ENCODE measurements at regions not wholly inside any gene's neighbourhood (a gene's known extent, or its start where the extent isn't known, plus 50 kb on each side); places are given as distances from the start of the nearest gene placed in this dataset.
"Not testable (repeated sequence)": the region's sequence is repeated elsewhere in the genome, so short reads cannot be mapped to it uniquely, and the experiment has no call there.

GRCh38 chr7:39758234-39758970 lies 135.0 kb downstream of the RALA start:
- ATAC-seq (no peak), DNase-seq (no peak)

- no peak for DNase-seq
- ATAC-seq, result no peak
These were observed 138.1 kb downstream of the RALA start for GRCh38 chr7:39761449-39761848.

GRCh38 chr7:39762466-39762865 lies 139.1 kb downstream of the RALA start:
- not testable (repeated sequence) for ATAC-seq, DNase-seq

- not testable (repeated sequence) for DNase-seq, ATAC-seq
These were observed 139.5 kb downstream of the RALA start for GRCh38 chr7:39762881-39763280.

GRCh38 chr7:39765833-39766232 lies 142.5 kb downstream of the RALA start:
- ATAC-seq, DNase-seq: not testable (repeated sequence)

- not testable (repeated sequence) for DNase-seq, ATAC-seq
These were observed 145.1 kb downstream of the RALA start for GRCh38 chr7:39768439-39768838.

GRCh38 chr7:39774341-39774851 lies 151.0 kb downstream of the RALA start:
- not testable (repeated sequence) for DNase-seq, ATAC-seq

GRCh38 chr7:39781557-39781956 lies 158.2 kb downstream of the RALA start:
- not testable (repeated sequence) for ATAC-seq, DNase-seq

GRCh38 chr7:39786440-39786839 lies 163.1 kb downstream of the RALA start:
- not testable (repeated sequence) for DNase-seq, ATAC-seq

- not testable (repeated sequence) for ATAC-seq, DNase-seq
These were observed 159.0 kb upstream of the CDK13 start for GRCh38 chr7:39791035-39791434.

- ATAC-seq, result not testable (repeated sequence)
- DNase-seq, result peak; percentile 10
These were observed 158.1 kb upstream of the CDK13 start for GRCh38 chr7:39791911-39792310.

GRCh38 chr7:39793026-39793425 lies 157.0 kb upstream of the CDK13 start:
- not testable (repeated sequence) for ATAC-seq, DNase-seq

- ATAC-seq, DNase-seq: not testable (repeated sequence)
These were observed 156.2 kb upstream of the CDK13 start for GRCh38 chr7:39793851-39794250.

GRCh38 chr7:39796947-39797346 lies 153.1 kb upstream of the CDK13 start:
- not testable (repeated sequence) for ATAC-seq, DNase-seq

- ATAC-seq, result not testable (repeated sequence)
These were observed 152.0 kb upstream of the CDK13 start for GRCh38 chr7:39798077-39798476.

GRCh38 chr7:39808796-39809481 lies 141.1 kb upstream of the CDK13 start:
- DNase-seq (no peak), ATAC-seq (no peak)

More at GRCh38 chr7:39798077-39798476, 152.0 kb upstream of the CDK13 start:
- not testable (repeated sequence) for DNase-seq

GRCh38 chr7:39810204-39810642 lies 139.8 kb upstream of the CDK13 start:
- no peak for ATAC-seq
- no peak for DNase-seq

- no peak for DNase-seq
- no peak for ATAC-seq
These were observed 139.3 kb upstream of the CDK13 start for GRCh38 chr7:39810710-39811109.

- no peak for ATAC-seq
- no peak for DNase-seq
These were observed 138.9 kb upstream of the CDK13 start for GRCh38 chr7:39811161-39811614.

GRCh38 chr7:39816462-39817060 lies 133.5 kb upstream of the CDK13 start:
- ATAC-seq (no peak), DNase-seq (no peak)

GRCh38 chr7:39819514-39819913 lies 130.5 kb upstream of the CDK13 start:
- DNase-seq (no peak), ATAC-seq (no peak)

GRCh38 chr7:39824456-39825200 lies 125.4 kb upstream of the CDK13 start:
- ATAC-seq, result no peak
- DNase-seq, result no peak
